Central memory CD8-positive, alpha-beta T cell (primary cell): ENCODE measurements at regions not wholly inside any gene's neighbourhood (a gene's known extent, or its start where the extent isn't known, plus 50 kb on each side); places are given as distances from the start of the nearest gene placed in this dataset.
"Not testable (repeated sequence)": the region's sequence is repeated elsewhere in the genome, so short reads cannot be mapped to it uniquely, and the experiment has no call there.

ENCODE experiments used
- ATAC-seq: fragments of 150-1000 bp; cut with Tn5 transposase; replicated peaks from 2 replicates; pipeline ENCODE4 v1.10.0; 2022; ENCODE audit warnings: mild to moderate bottlenecking, moderate FRiP score, moderate number of reproducible peaks; ENCODE audit not compliant: poor library complexity, severe bottlenecking; ENCODE audit errors: extremely low read depth
- DNase-seq, 2 donors: peaks; one replicate each; pipeline ENCODE4 v3.0.0; 2021; ENCODE audit warnings: low spot score in 2 of 2
- H3K27ac Mint-ChIP-seq: one replicate; pipeline ENCODE4 v1.8.0; 2022; ENCODE audit warnings: low read depth, mild to moderate bottlenecking, moderate library complexity, mixed read lengths
- H3K27me3 Mint-ChIP-seq: one replicate; pipeline ENCODE4 v1.8.0; 2022; ENCODE audit warnings: mixed read lengths
- H3K36me3 Mint-ChIP-seq: one replicate; pipeline ENCODE4 v1.8.0; 2022; ENCODE audit warnings: mild to moderate bottlenecking, moderate library complexity, mixed read lengths; ENCODE audit not compliant: insufficient read depth
- H3K4me1 Mint-ChIP-seq: one replicate; pipeline ENCODE4 v1.8.0; 2022; ENCODE audit warnings: mixed read lengths
- H3K4me3 Mint-ChIP-seq: one replicate; pipeline ENCODE4 v1.8.0; 2022; ENCODE audit warnings: mild to moderate bottlenecking, moderate library complexity, mixed read lengths
- H3K9me3 Mint-ChIP-seq: one replicate; pipeline ENCODE4 v1.8.0; 2022; ENCODE audit warnings: mixed read lengths

DNA sequence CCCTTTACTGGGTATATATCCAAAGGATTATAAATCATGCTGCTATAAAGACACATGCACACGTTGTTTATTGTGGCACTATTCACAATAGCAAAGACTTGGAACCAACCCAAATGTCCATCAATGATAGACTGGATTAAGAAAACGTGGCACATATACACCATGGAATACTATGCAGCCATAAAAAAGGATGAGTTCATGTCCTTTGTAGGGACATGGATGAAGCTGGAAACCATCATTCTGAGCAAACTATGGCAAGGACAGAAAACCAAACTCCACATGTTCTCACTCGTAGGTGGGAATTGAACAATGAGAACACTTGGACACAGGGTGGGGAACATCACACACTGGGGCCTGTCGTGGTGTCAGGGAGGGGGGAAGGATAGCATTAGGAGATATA lies 59.2 kb downstream of the CXorf49B start:
- H3K9me3 Mint-ChIP-seq, H3K4me1 Mint-ChIP-seq, H3K36me3 Mint-ChIP-seq, H3K4me3 Mint-ChIP-seq, DNase-seq, ATAC-seq, H3K27ac Mint-ChIP-seq: not testable (repeated sequence)
- H3K27me3 Mint-ChIP-seq = peaks cover 44% of the 10 kb centered on the region

DNA sequence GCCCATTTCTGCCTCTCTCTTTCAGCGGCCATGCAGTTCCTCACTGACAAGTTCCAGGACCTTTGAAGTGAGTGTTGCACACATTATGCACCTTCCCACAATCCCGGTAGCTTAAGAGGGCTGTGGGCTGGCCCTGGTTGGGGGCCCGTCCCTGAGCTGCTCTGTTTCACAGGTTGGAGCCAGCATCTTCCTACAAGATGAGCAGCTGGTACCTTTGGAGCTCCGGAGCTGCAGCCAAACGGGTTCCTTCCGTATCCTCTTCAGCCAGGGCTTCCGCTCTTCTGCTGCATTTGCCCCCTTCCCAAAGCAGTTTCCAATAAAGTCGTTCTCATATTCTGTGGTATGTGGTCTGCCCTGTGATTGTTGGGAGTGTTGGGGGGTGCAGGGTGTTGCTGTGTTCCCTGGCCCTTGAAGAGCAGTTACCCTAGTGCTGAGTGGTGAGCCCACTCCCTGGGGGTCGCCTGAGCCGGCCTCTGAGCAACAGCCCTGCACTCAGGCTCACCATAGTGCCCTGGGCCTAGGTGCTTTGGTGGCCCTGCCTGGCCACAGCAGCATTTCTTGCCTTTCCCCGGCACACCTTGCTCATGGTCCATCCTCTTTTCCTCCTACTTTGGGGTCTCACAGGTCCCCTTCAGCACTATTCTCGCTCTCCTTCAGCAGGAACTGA lies 60.4 kb downstream of the CXorf49B start:
- DNase-seq = no peak
- H3K27ac Mint-ChIP-seq = no peak overlapping the region
- H3K36me3 Mint-ChIP-seq = no peaks in the 10 kb centered on the region
- peaks cover 34% of the 10 kb centered on the region for H3K27me3 Mint-ChIP-seq
- no peaks in the 10 kb centered on the region for H3K4me1 Mint-ChIP-seq
- no peak overlapping the region for H3K4me3 Mint-ChIP-seq
- ATAC-seq = no peak
- H3K9me3 Mint-ChIP-seq = no peaks in the 10 kb centered on the region

DNA sequence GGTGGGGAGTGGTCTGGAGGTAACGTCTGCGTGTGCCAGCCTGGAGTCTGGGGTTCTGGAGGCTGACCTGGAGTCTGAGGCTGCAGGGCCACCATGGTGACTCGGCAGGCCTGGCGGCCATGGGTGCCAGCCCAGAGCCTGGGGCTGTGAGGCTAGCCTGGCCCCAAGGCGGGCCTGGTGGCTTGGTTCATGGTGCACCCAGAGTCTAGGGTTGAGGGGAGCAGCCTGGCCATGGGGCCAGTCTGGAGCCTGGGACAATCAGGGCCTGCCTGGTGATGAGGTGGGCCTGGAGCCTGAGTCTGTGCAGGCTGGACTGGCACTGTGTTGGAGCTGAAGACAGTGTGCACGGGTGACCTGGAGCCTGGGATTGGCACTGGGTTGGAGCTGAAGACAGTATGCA lies 64.9 kb downstream of the CXorf49B start:
- no peak for ATAC-seq
- no peak for DNase-seq
- H3K27me3 Mint-ChIP-seq = peaks cover 44% of the 10 kb centered on the region
- H3K9me3 Mint-ChIP-seq = peaks cover 5% of the 10 kb centered on the region
- H3K4me1 Mint-ChIP-seq = no peaks in the 10 kb centered on the region
- H3K36me3 Mint-ChIP-seq = no peaks in the 10 kb centered on the region
- no peak overlapping the region for H3K27ac Mint-ChIP-seq
- no peak overlapping the region for H3K4me3 Mint-ChIP-seq

GRCh38 chrX:71838092-71838491 lies 72.6 kb upstream of the NHSL2 start:
- not testable (repeated sequence) for H3K36me3 Mint-ChIP-seq, H3K4me3 Mint-ChIP-seq, ATAC-seq, H3K4me1 Mint-ChIP-seq, H3K9me3 Mint-ChIP-seq, H3K27ac Mint-ChIP-seq, DNase-seq
- peaks cover 24% of the 10 kb centered on the region for H3K27me3 Mint-ChIP-seq

- ATAC-seq (no peak), DNase-seq (no peak)
- Mint-ChIP-seq H3K9me3 (no peaks in the 10 kb centered on the region), H3K27me3 (peaks cover 36% of the 10 kb centered on the region), H3K4me3 (no peak overlapping the region), H3K4me1 (no peaks in the 10 kb centered on the region), H3K27ac (no peak overlapping the region), H3K36me3 (no peaks in the 10 kb centered on the region)
These were observed 64.2 kb upstream of the NHSL2 start for GRCh38 chrX:71846429-71846828.

GRCh38 chrX:71852182-71852581 lies 58.5 kb upstream of the NHSL2 start:
- H3K4me3 Mint-ChIP-seq = no peak overlapping the region
- no peaks in the 10 kb centered on the region for H3K36me3 Mint-ChIP-seq
- H3K9me3 Mint-ChIP-seq = no peaks in the 10 kb centered on the region
- H3K27ac Mint-ChIP-seq = no peak overlapping the region
- H3K4me1 Mint-ChIP-seq = no peaks in the 10 kb centered on the region
- DNase-seq (no peak), ATAC-seq (no peak)
- peaks cover 54% of the 10 kb centered on the region for H3K27me3 Mint-ChIP-seq

- Mint-ChIP-seq H3K27me3 (peaks cover 29% of the 10 kb centered on the region), H3K27ac (no peak overlapping the region), H3K4me3 (no peak overlapping the region), H3K36me3 (peaks cover 2% of the 10 kb centered on the region), H3K4me1 (peaks cover 5% of the 10 kb centered on the region), H3K9me3 (no peaks in the 10 kb centered on the region)
- no peak for ATAC-seq
- no peak for DNase-seq
These were observed 51.0 kb upstream of the NHSL2 start for GRCh38 chrX:71859637-71860036.
